Erythroblast (primary cell): ENCODE measurements at regions not wholly inside any gene's neighbourhood (a gene's known extent, or its start where the extent isn't known, plus 50 kb on each side); places are given as distances from the start of the nearest gene placed in this dataset.

Source experiments
- GATA1 ChIP-seq: IDR thresholded peaks from 2 replicates; pipeline ENCODE4 v1.6.1; 2011; ENCODE audit warnings: low read depth, mild to moderate bottlenecking, control low read depth, low read length, moderate library complexity
- POLR2A ChIP-seq: IDR thresholded peaks from 2 replicates; pipeline ENCODE4 v1.6.1; 2011; ENCODE audit warnings: mild to moderate bottlenecking, low read length

DNA sequence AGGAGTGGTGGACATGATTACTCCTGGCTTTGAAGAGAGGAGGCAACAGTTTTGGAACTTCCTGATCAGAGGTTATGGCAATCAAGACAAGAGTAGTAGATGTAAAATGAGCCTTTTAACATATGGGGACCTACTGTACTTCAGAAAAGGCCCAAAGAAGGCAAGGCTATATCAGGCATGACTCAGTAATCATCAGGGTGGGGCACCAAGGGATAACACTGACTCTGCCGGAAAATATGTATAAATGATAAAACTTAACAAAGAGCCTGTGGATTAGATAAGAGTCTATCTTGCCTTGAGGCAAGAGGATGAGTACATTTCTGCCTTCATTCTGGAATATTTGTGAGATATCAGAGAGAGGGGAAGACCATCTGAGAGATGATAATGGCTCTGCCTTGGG, 1389.9 kb upstream of the MAP3K7 start:
- TF ChIP-seq POLR2A, result no peak
- no peak for TF ChIP-seq GATA1
